ENCODE measurements at regions not wholly inside any gene's neighbourhood (a gene's known extent, or its start where the extent isn't known, plus 50 kb on each side); places are given as distances from the start of the nearest gene placed in this dataset.
"Not testable (repeated sequence)": the region's sequence is repeated elsewhere in the genome, so short reads cannot be mapped to it uniquely, and the experiment has no call there.

DNA sequence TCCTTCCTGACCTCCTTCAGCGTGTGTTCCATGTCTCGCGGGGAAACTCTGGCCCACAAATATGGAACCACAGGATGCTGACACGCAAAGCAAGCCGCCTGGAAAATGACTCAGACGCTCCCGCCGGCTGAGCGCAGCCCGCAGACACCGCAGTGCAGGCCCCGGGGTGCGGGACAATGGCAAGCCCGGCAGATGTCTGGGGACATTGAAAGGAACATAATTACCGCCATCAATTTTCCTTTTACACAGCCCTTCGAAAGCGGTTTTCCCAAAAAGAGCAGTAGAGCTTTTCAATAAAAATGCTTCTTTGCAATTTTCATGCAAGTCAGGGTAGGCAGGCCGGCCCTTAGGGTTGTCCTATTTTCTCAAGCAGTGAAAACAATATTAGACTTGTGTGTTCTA, 159.2 kb upstream of the SH3BP4 start:
- Mint-ChIP-seq H3K27ac (ENCODE audit: unreplicated experiment) (no peak overlapping the region), H3K4me3 (ENCODE audit: unreplicated experiment) (no peak overlapping the region), H3K4me1 (ENCODE audit: unreplicated experiment) (peaks cover 17% of the 10 kb centered on the region), H3K27me3 (ENCODE audit: unreplicated experiment) (peaks cover 1% of the 10 kb centered on the region), H3K9me3 (ENCODE audit: unreplicated experiment) (no peaks in the 10 kb centered on the region), H3K36me3 (ENCODE audit: low read depth, unreplicated experiment) (no peaks in the 10 kb centered on the region)
- TF ChIP-seq, protein P1, sequence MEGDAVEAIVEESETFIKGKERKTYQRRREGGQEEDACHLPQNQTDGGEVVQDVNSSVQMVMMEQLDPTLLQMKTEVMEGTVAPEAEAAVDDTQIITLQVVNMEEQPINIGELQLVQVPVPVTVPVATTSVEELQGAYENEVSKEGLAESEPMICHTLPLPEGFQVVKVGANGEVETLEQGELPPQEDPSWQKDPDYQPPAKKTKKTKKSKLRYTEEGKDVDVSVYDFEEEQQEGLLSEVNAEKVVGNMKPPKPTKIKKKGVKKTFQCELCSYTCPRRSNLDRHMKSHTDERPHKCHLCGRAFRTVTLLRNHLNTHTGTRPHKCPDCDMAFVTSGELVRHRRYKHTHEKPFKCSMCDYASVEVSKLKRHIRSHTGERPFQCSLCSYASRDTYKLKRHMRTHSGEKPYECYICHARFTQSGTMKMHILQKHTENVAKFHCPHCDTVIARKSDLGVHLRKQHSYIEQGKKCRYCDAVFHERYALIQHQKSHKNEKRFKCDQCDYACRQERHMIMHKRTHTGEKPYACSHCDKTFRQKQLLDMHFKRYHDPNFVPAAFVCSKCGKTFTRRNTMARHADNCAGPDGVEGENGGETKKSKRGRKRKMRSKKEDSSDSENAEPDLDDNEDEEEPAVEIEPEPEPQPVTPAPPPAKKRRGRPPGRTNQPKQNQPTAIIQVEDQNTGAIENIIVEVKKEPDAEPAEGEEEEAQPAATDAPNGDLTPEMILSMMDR (IDR thresholded peaks at IDR 0.05; ENCODE audit: unreplicated experiment): no peak
- DNase-seq (ENCODE audit: low spot score): no peak

DNA sequence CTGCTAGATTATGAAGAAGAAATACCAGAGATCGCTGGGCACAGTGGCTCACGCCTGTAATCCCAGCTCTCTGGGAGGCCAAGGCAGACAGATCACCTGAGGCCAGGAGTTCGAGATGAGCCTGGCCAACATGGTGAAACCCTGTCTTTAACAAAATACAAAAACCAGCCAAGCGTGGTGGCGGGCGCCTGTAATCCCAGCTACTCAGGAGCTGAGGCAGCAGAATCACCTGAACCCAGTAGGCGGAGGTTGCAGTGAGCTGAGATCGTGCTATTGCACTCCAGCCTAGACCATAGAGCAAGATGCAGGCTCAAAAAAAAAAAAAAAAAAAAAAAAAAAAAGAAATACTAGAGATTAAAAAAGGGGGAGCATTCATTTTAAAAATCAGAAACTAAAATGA, 159.7 kb upstream of the SH3BP4 start:
- DNase-seq (ENCODE audit: low spot score); H3K27me3 Mint-ChIP-seq (ENCODE audit: unreplicated experiment); H3K4me3 Mint-ChIP-seq (ENCODE audit: unreplicated experiment); H3K27ac Mint-ChIP-seq (ENCODE audit: unreplicated experiment); H3K36me3 Mint-ChIP-seq (ENCODE audit: low read depth, unreplicated experiment); H3K9me3 Mint-ChIP-seq (ENCODE audit: unreplicated experiment): not testable (repeated sequence)
- peaks cover 17% of the 10 kb centered on the region for H3K4me1 Mint-ChIP-seq (ENCODE audit: unreplicated experiment)

DNA sequence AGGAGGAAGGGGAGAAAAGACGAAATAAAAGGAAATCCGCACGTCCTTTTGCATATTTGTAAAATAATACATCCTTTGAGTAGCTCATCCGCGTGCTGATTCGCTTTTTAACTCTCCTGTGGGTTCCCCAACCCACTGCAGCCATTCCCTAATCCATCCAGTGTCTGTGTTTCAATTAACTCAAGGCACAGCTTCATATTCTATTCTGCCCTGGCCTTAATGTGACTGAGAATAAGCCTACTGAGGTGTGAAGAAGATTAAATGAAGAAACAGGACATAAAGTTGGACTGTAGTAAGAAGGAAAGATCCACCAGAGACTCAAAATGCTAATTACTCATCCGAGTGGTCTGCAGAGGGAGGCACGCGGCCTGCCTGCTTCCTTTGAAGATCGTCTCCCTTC, 161.4 kb upstream of the SH3BP4 start:
- H3K9me3 Mint-ChIP-seq (ENCODE audit: unreplicated experiment): no peaks in the 10 kb centered on the region
- no peak overlapping the region for H3K27ac Mint-ChIP-seq (ENCODE audit: unreplicated experiment)
- no peak overlapping the region for H3K4me3 Mint-ChIP-seq (ENCODE audit: unreplicated experiment)
- TF ChIP-seq, protein P1 (IDR thresholded peaks at IDR 0.05; ENCODE audit: unreplicated experiment): no peak
- peaks cover 3% of the 10 kb centered on the region for H3K36me3 Mint-ChIP-seq (ENCODE audit: low read depth, unreplicated experiment)
- DNase-seq (ENCODE audit: low spot score): no peak
- H3K4me1 Mint-ChIP-seq (ENCODE audit: unreplicated experiment): peaks cover 31% of the 10 kb centered on the region
- peaks cover 5% of the 10 kb centered on the region for H3K27me3 Mint-ChIP-seq (ENCODE audit: unreplicated experiment)

DNA sequence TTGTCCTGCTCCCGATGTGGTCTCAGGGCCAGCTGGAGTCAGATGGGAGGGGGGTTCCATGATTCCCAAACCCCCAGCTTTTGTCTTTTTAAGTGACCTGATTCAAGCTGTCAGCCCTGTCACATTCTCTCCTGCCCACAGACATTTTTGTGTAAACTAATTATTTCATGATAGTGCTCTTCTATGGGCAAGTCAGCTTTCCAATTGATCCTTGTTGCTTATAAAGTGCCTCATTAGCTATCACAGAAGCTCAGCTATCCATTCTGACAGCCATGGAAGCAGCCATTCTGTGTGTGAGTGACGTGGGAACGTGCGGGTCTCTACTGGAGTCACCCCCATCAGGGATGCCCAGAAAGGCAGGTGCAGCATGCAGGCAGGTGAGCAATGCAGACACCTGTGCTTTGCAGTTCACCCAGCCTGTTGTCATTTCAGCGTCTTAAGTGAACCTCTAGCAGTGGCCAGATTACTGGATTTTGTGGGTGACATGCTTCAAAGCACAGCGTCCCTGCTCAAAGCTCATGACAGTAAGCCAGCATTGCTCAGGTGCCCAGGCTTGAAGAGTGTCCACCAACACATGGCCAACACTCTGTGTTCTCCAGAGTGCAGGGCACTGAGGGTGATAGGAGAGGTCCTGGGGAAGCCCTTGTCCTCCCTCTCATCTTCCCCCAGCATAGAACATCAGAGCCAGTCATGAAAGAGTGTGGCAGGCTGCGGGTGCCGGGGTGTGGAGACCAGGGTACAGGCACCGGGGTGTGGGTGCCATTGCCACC, 162.1 kb upstream of the SH3BP4 start:
- H3K27ac Mint-ChIP-seq (ENCODE audit: unreplicated experiment): no peak overlapping the region
- H3K4me1 Mint-ChIP-seq (ENCODE audit: unreplicated experiment): peaks cover 35% of the 10 kb centered on the region
- no peak overlapping the region for H3K4me3 Mint-ChIP-seq (ENCODE audit: unreplicated experiment)
- TF ChIP-seq, protein P1 (IDR thresholded peaks at IDR 0.05; ENCODE audit: unreplicated experiment): no peak
- no peaks in the 10 kb centered on the region for H3K9me3 Mint-ChIP-seq (ENCODE audit: unreplicated experiment)
- peaks cover 3% of the 10 kb centered on the region for H3K36me3 Mint-ChIP-seq (ENCODE audit: low read depth, unreplicated experiment)
- DNase-seq (ENCODE audit: low spot score): no peak
- H3K27me3 Mint-ChIP-seq (ENCODE audit: unreplicated experiment): peaks cover 5% of the 10 kb centered on the region

DNA sequence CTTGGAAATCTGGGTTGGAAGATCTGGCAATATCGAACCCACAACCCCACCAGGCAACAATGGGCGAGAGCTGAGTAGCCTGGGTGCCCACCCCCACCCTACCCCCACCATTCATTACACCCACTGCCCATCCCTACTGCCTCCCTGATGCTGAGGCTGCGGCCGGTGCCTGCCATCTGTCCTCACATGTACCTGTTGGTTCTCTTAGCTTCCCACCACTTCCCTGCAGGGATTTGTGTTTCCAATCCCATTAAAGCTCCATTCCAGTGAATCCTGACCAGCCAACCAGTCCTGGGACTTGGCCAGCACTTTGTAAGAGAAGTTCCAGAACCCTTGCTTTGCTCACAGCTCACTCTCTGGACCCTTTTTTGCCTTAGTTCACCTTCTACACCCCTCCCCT, 163.0 kb upstream of the SH3BP4 start:
- H3K4me1 Mint-ChIP-seq (ENCODE audit: unreplicated experiment): peaks cover 38% of the 10 kb centered on the region

More for the DNA sequence above, 163.0 kb upstream of the SH3BP4 start:
- H3K9me3 Mint-ChIP-seq (ENCODE audit: unreplicated experiment): peaks cover 3% of the 10 kb centered on the region
- no peak overlapping the region for H3K4me3 Mint-ChIP-seq (ENCODE audit: unreplicated experiment)
- H3K27ac Mint-ChIP-seq (ENCODE audit: unreplicated experiment): no peak overlapping the region
- peaks cover 8% of the 10 kb centered on the region for H3K36me3 Mint-ChIP-seq (ENCODE audit: low read depth, unreplicated experiment)
- TF ChIP-seq, protein P1 (IDR thresholded peaks at IDR 0.05; ENCODE audit: unreplicated experiment): no peak
- H3K27me3 Mint-ChIP-seq (ENCODE audit: unreplicated experiment): peaks cover 5% of the 10 kb centered on the region
- DNase-seq (ENCODE audit: low spot score): no peak
